Ramos (cell line): ENCODE measurements at regions not wholly inside any gene's neighbourhood (a gene's known extent, or its start where the extent isn't known, plus 50 kb on each side); places are given as distances from the start of the nearest gene placed in this dataset.
"Not testable (repeated sequence)": the region's sequence is repeated elsewhere in the genome, so short reads cannot be mapped to it uniquely, and the experiment has no call there.

Experiments
- in situ Hi-C: fragments of 300-500 bp; cut with MboI; formaldehyde crosslinking; loops from one replicate; pipeline ENCODE4 v1.14.3; 2022; ENCODE audit warnings: low sequenced_read_pairs; ENCODE audit not compliant: unreplicated experiment

DNA sequence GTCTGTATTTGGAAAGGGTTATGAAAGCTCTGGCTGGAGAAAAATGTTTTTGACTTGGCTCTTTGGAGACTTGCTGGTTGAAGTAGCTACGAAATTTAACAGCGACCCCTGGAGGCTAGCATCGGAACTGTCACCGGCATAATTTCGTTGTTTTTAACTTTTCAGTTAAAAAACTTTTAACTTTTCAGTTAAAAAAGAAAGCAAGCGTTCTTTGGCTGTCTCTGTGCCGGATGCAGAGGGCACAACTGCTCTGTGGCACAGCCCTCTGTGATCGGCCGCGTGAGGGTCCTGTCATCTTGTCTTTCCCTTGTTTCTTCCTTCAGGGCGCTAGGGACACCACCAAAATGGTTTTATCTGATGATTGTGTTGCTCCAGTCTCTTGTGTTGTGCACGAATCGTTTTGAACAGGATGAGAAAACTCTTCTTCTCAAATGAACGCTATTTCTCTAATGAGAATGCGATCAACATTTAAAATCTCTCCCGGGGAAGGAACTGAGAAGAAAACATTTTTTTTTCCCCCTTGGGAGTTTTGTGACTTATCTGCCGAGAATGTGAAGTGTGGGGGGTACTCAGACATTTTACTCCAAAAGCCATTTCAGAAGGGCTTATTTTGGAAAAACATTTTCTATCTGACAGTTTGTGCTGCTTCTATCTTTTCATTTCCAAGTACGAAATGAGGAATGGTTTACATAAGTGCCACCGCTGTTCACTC lies 57.1 kb downstream of the ADCYAP1 start:
- in situ Hi-C loops: no loop called here

DNA sequence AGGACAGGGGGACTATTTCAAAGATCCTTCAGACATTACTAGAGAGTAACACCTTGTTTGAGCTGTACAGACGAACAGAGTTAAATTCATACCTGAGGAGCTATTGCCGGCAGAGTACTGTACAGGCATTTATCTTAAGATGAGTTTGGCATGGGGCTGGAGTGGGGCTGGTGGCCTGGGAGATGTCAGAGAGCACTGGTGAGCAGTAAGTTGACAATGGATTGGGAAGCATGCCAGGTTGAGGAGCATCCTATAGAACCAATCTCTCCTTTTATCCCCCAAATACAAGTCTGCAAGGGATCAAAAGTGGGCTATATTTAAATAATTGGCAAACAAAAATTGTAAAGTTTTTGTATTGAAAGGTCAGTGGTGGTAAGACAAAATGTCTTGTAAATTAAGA lies 58.6 kb downstream of the ADCYAP1 start:
- in situ Hi-C loops: no loop called here

DNA sequence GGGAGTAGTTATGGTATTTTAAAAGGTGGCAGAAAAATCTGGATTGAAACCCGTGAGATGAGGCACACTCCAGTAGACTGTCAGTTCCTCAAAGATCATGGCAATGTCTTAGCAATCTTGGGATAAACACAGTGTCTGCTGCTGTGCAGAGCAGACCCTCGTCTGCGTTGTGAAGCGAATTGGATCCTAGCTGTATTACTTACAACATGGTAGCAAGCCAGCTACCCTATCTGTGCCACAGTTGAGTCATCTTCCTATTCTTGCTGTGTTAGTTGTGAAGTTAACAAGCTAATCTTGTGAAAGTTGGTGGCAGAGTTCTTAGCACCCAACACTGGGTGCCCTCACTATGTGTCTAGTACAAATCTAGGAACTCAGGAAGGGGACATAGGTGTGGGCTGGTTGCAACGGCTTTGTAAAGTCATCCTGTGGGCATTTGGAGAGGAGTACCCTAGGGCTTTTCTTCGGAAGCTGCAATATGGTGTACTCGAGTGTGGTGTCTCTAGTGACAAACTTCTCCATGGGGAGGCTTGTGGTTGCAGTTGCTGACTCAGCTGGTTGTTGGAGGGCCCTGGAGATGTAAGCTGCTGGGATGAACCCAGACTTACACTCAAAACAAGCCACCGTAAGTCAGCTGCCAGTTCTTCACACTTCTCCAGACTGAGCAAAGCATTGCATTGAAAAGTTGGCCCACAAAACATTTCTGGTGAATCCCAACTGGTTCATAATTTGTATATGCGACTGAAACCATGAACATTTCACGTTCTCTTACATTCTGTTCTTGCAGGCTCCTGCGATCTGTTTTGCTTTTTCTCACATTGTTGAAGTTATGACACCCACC lies 61.5 kb downstream of the ADCYAP1 start:
- in situ Hi-C loops: no loop called here

DNA sequence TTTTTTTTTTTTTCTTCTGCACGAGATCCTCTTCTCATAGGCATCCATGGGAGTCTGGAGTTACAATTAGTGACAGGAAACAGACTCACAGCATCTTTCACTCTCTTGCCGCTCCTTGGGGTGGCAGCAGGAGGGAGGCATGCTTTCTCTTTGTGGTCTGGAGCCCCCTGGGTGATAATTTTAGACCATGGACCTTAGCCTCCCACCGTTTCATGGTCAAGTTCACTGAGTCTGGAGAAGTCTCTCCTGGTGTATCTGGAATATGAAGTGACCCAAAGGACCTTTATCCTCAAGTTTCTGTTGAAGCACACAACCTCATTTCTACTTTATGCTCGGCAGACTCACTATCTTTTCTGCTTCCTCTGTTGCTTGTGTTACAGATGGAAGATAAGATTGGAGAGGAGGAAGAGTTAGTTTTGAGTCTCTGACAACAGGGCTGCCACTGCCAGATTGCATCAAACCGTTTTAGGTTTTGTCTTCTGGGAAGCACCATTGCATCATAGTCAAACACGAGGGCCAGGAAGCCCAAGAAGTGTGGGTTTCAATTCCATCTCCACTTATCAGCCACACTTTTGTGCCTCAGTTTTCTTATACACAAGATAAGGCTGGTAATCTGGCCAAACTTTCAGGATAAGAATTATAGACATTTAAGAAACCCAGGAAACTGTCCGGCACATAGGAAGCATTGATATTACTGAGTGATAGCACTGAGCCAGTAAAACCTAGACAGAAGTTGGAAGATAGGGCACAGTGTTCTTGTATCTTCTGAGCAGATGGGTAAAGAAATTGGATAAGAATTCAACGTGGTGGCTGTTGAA lies 62.3 kb downstream of the ADCYAP1 start:
- in situ Hi-C loops: no loop called here

DNA sequence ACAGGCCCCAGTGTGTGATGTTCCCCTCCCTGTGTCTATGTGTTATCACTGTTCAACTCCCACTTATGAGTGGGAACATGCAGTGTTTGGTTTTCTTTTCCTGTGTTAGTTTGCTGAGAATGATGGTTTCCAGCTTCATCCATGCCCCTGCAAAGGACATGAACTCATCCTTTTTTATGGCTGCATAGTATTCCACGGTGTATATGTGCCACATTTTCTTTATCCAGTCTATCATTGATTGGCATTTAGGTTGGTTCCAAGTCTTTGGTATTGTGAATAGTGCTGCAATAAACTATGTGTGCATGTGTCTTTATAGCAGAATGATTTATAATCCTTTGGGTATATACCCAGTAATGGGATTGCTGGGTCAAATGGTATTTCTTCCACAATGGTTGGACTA lies 64.2 kb downstream of the ADCYAP1 start:
- in situ Hi-C loops: not testable (repeated sequence)

DNA sequence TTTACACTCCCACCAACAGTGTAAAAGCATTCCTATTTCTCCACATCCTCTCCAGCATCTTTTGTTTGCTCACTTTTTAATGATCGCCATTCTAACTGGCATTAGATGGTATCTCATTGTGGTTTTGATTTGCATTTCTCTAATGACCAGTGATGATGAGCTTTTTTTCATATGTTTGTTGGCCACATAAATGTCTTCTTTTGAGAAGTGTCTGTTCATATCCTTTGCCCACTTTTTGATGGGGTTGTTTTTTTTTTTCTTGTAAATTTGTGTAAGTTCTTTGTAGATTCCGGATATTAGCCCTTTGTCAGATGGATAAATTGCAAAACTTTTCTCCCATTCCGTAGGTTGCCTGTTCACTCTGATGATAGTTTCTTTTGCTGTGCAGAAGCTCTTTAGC lies 64.6 kb downstream of the ADCYAP1 start:
- in situ Hi-C loops: not testable (repeated sequence)

DNA sequence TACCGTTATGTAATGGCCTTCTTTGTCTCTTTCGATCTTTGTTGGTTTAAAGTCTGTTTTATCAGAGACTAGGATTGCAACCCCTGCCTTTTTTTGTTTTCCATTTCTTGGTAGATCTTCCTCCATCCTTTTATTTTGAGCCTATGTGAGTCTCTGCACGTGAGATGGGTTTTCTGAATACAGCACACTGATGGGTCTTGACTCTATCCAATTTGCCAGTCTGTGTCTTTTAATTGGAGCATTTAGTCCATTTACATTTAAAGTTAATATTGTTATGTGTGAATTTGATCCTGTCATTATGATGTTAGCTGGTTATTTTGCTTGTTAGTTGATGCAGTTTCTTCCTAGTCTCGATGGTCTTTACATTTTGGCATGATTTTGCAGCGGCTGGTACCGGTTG lies 69.9 kb downstream of the ADCYAP1 start:
- in situ Hi-C loops: not testable (repeated sequence)

DNA sequence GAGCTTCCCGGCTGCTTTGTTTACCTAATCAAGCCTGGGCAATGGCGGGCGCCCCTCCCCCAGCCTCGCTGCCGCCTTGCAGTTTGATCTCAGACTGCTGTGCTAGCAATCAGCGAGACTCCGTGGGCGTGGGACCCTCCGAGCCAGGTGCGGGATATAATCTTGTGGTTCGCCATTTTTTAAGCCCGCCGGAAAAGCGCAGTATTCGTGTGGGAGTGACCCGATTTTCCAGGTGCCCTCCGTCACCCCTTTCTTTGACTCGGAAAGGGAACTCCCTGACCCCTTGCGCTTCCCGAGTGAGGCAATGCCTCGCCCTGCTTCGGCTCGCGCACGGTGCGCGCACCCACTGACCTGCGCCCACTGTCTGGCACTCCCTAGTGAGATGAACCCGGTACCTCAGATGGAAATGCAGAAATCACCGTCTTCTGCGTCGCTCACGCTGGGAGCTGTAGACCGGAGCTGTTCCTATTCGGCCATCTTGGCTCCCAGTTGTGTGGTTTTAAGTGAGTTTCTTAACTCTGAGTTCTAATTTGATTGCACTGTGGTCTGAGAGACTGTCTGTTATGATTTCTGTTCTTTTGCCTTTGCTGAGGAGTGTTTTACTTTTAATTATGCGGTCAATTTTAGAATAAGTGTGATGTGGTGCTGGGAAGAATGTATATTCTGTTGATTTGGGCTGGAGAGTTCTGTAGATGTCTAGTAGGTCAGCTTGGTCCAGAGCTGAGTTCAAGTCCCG lies 71.9 kb downstream of the ADCYAP1 start:
- in situ Hi-C loops: not testable (repeated sequence)

DNA sequence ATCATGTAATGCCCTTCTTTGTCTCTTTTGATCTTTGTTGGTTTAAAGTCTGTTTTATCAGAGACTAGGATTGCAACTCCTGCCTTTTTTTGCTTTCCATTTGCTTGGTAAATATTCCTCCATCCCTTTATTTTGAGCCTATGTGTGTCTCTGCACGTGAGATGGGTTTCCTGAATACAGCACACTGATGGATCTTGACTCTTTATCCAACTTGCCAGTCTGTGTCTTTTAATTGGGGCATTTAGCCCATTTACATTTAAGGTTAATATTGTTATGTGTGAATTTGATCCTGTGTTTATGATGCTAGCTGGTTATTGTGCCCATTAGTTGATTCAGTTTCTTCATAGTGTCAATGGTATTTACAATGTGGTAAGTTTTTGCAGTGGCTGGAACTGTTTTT lies 72.7 kb downstream of the ADCYAP1 start:
- in situ Hi-C loops: not testable (repeated sequence)

DNA sequence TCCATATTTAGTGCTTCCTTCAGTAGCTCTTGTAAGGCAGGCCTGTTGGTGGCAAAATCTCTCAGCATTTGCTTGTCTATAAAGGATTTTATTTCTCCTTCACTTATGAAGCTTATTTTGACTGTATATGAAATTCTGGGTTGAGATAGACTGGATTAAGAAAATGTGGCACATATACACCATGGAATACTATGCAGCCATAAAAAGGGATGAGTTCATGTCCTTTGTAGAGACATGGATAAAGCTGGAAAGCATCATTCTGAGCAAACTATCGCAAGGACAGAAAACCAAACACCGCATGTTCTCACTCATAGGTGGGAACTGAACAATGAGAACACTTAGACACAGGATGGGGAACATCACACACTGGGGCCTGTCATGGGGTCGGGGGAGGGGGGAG lies 73.1 kb downstream of the ADCYAP1 start:
- in situ Hi-C loops: not testable (repeated sequence)

DNA sequence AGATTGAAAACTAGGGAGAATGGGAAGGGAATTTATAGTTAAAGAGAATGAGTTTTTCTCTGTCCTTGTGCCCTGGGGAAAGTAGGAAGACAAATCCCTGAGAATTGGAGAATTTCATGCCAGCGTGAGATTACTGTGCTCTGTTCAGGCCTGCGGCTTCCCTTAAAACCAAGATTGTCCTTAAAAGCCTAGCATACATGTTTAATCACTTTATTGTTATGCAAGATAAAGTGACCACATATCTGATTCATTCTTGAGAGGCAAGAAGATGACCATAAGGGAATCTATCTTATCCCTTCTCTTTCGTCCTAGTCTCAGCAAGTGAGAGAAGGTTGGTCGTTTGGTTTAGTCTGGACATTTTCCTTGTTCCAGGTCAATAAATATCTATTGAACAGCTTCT lies 75.9 kb downstream of the ADCYAP1 start:
- in situ Hi-C loops: no loop called here

DNA sequence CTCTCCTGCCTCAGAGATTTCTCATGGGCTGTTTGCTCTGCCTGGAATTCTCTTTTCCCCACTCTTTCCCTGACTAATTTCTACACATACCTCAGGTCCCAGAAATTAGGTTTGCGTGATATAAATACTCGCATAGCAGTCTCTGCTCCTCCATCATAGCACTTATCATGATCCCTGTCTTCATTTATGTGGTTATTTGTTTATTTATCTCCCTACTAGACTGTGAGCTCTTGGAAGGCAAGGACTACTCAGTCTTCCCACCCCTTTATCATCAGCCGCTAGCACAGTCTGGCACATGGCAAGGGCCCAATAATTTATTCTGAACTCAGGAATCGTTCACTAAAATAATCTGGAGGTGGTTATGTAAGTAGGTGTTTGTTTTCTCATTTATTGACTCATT lies 79.3 kb downstream of the ADCYAP1 start:
- in situ Hi-C loops: no loop called here

DNA sequence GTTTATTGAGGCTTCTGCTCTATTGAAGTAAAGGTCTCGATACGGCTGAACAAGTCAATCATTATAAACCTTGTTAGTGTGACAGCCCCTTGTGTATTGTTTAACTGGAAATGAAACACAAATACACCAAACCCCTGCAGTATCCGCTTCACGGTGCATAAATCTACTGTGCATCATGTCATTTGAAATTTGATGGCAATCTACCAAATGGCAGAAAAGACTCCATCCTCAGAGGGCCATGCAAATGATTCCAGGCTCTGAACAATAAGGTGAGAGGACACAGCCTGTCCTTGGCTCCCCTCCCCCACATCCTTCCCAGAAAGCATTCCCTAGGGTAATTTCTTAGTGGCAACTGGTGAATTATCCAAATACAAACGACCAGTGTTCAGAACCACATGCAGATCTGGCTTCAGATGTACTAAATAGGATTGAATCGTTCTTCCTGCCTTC lies 80.6 kb downstream of the ADCYAP1 start:
- in situ Hi-C loops: no loop called here

DNA sequence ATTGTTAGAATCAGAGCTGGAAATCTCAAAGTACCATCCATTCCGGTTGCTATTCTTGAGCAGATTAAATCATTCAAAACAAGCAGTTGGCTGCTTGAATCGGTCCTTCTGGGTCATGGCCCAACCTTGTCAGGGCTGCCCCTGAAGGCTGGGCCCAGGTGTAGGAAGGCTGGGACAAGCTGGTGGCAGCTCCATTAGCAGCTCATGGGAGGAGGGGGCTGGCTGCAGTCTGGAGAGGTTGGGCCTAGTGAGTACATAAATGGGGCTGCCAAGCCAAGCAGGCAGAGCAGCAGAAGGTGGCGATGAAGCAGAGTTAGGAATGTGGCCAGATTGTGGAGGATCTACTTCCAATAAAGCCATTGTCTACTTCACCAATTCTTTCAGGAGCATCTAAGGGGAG lies 81.4 kb downstream of the ADCYAP1 start:
- in situ Hi-C loops: no loop called here

DNA sequence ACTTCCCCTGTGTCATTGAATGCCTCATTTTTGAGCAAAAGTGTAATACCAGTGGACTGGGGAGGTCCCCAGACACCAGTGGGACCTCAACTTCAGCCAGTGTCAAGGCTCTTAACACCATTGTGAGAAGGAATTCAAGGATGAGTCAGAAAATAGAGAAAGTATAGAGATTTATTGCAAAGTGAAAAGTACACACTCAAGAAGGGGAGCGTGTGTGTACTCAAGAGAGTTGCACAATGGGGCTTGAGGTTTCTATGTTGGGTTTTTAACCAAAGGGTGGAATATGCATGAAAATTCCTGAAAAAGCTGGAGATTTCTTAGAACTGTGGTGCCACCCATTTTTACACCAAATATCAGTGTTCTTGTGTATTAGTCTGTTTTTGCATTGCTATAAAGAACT lies 81.9 kb downstream of the ADCYAP1 start:
- in situ Hi-C loops: no loop called here

DNA sequence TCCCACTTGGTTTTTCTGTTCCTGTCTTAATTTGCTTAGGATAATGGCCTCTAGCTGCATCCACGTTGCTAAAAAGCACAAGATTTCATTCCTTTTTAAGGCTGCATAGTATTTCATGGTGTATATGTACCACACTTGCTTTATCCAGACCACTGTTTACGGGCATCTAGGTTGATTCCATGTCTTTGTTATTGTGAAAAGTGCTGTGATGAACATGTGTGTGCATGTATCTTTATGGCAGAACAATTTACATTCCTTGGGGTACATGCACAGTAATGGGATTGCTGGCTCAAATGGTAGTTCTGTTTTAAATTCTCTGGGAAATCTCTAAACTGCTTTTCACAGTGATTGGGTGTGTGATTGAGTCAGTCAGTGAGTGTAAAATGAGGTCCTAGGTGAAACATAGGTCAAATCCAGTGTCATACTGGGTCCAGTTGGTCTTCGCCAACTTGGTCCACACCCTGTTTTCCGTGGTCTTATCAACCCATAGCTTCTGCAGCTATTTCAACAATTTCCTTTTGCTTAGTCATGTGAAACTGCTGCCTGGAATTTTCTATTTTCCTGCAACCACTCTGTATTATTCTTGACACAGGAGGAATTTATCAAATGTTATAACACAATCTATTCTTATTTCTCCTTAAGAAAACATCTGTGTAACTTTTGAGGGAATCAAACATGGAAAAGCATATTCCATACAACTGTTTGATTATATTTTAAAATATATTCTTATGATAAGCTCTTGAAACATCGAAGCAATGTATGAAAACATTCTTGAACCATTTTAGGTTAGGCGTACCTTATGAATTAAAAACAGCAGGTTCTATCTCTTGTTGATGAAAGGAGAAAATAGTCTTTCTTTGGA lies 82.9 kb downstream of the ADCYAP1 start:
- in situ Hi-C loops: no loop called here

DNA sequence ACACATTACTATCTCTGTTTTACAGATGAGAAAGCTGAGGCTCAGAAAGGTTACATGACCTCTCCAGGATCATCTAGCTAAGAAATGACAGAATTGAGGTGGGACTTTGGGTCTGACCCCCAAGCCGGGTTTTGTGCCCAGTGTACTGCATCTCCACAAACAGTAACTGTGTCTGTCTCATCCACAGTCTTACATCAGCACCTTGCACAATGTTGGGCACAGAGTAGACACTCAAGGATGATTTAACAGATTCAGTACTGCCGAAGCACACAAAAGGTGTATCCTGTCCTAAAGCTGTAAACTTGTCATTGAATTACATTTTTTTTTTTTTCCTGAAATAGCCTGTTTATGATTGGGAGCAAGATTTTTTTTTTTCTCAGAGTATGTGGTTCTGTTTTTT lies 84.8 kb downstream of the ADCYAP1 start:
- in situ Hi-C loops: no loop called here

DNA sequence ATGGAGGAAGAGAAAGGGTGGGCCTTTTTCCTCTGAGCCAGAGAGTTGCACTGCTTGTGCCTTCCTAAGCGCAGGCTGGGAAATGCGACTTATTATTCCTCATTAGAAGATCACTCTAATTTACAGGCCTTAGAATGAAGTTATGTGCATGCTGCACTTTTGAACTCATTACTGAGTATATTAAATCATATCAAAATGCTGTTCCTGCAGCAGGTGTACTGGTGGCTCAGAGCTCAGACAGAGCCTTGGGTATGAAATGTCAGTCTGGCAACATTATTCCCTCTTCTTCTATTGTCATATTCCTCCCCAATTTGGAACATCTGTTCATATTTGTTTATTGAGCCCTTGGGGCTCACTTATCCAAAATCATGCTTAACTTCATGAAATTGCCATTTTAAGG lies 85.5 kb downstream of the ADCYAP1 start:
- in situ Hi-C loops: no loop called here

DNA sequence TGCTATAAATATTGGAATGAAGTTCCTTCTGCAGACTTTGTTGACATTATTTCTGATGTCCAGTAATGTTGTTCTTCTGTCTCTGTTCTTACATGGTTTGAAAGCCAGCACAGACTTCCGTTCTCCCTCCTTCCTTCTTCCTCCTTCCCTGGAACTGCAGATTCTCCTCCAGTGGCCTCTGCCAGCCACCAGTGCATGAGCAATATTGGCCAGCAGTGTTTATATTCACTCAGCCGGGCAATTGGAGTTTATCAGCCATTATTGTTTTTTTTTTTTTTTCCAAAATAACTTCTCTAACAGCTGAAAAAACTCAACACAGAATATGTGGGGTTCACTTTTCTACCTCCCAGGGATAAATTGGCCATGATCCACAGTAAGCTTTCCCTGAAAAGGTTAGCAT lies 86.8 kb downstream of the ADCYAP1 start:
- in situ Hi-C loops: no loop called here
